Suprapubic skin (tissue), 4 donors: ENCODE measurements at regions not wholly inside any gene's neighbourhood (a gene's known extent, or its start where the extent isn't known, plus 50 kb on each side); places are given as distances from the start of the nearest gene placed in this dataset.

Experiments
- CTCF ChIP-seq, 2 donors: fragments of 200-600 bp in 1 of 2; fragments of 450-650 bp in 1 of 2; sonication (generic) in 1 of 2; IDR thresholded peaks; one replicate each; pipeline ENCODE4 v1.5.1; 2016 to 2019; ENCODE audit warnings: antibody characterized with exemption in 2 of 2, mild to moderate bottlenecking in 1 of 2, moderate library complexity in 1 of 2
- EP300 ChIP-seq: sonication (generic); formaldehyde crosslinking; IDR thresholded peaks from one replicate; pipeline ENCODE4 v1.6.1; 2017; ENCODE audit warnings: antibody characterized with exemption
- POLR2A ChIP-seq, 2 donors: fragments of 450-650 bp; IDR thresholded peaks; one replicate each; pipeline ENCODE4 v1.6.1; 2017; ENCODE audit warnings: antibody characterized with exemption in 2 of 2, mild to moderate bottlenecking in 2 of 2, moderate library complexity in 2 of 2
- POLR2AphosphoS5 ChIP-seq, 3 donors: sonication (generic); formaldehyde crosslinking; IDR thresholded peaks; one replicate each; pipeline ENCODE4 v1.6.1; 2017; ENCODE audit warnings: antibody characterized with exemption in 3 of 3

GRCh38 chr21:9730866-9731265 is 790.5 kb upstream of the TPTE start:
- TF ChIP-seq EP300, result no peak
- TF ChIP-seq CTCF (IDR thresholded peaks at IDR 0.05), result no peak
- no peak for TF ChIP-seq POLR2A (IDR thresholded peaks at IDR 0.05)
- TF ChIP-seq POLR2AphosphoS5 (IDR thresholded peaks at IDR 0.05), result no peak
